Epidermal melanocyte (primary cell): ENCODE measurements at regions not wholly inside any gene's neighbourhood (a gene's known extent, or its start where the extent isn't known, plus 50 kb on each side); places are given as distances from the start of the nearest gene placed in this dataset.

Experiments used
- DNase-seq: peaks from one replicate; pipeline ENCODE4 v3.0.0; 2011; ENCODE audit warnings: low spot score; ENCODE audit not compliant: insufficient read length

DNA sequence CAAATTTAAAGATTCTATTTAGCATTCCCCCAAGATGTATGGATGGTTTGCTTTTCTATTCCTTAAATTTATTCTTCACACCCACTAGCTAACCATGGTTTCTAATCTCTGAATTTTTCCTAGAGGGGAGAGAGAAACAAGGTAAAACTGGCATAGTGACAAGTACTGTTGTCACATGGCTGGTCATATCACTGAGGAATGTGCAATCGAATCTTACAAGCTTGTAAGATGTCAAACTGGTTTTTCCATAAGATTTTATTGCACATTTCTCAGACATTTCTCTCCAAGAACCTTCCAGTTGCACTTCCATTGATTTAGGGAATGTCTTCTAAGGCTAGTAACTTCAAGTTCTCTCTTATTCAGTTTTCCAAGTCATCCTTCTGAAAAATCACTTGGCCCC, 89.8 kb downstream of the MBL2 start:
- no peak for DNase-seq

DNA sequence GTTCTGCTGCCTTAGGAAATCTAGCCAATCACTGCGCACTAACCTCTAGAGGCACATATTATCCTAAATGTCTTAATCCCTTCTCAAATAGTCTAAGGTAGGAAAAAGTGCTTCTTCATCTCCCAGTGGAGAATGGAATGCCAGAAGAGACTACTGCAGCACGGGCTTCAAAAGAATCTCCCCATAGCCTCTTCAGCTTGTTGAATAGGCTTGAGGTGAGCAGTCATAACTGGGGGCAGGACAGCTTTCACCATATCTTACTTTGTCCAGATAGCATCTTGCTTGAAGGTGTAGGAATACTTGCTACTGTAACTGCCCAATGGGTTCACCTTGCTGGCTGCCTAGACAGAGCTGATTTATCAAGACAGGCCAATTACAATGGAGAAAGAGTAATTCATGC, 88.8 kb downstream of the MBL2 start:
- DNase-seq, result no peak

DNA sequence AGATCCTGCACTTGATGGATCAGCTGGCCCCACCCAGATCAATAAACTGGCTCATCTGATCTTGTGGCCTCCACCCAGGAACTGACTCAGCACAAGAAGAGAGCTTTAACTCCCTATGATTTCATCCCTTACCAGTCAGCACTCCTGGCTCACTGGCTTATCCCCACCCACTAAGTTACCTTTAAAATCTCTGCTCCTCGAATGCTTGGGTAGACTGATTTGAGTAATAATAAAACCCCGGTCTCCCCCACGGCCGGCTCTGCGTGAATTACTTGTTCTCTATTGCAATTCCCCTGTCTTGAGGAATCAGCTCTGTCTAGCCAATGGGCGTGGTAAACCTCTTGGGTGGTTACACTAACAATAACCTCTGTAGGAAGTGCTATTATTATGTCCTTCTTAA, 83.7 kb downstream of the MBL2 start:
- no peak for DNase-seq

DNA sequence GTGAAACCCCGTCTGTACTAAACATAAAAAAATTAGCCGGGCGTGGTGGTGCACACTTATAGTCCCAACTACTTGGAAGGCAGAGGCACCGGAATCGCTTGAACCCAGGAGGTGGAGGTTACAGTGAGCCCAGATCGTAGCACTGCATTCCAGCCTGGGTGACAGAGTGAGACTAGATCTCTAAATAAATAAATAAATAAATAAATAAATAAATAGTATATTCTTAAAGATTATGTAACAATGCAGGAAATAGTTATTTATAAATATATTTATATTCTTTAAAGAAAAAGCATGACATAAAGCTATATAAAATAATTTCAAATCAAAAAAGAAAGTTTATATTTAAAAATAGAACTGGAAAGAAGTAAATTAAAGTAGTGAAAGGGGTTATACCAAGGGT, 76.4 kb downstream of the MBL2 start:
- no peak for DNase-seq

DNA sequence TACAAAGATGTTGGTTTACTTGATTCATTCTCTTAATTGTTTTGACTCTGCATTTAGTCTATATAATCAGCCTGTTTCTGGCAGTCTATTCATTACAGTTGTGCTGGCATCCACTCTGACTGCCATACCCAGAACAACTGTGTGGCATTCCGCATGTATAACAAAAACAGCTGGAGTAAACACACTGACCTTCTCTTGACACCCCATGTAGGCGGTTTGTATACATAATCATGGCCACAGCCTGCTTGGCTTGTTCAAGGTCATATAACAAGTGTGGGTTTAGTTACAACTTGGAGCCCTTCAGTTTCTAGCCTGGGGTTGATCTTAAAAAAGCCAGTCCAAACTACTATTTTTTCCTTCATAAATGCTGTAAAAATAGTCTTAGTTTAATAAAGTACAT, 70.9 kb downstream of the MBL2 start:
- no peak for DNase-seq

DNA sequence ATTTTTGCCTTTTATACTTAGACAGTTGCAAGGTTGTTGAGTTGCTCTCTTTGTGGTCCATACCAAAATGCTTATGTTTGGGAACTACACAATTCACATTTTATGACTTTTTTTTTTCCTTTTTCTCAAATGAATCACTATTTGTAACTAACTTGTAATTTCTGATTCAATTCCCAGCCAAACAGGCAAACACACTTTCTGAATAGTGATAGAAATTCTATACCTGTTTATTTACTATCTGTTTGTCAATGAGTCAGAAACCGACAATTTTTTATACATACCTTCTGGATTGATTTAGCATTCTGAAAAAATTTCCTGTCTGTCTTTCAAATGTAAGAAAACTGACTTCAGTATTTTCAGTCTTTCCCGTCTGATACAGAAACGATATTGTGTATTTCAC, 69.1 kb downstream of the MBL2 start:
- DNase-seq, result no peak

DNA sequence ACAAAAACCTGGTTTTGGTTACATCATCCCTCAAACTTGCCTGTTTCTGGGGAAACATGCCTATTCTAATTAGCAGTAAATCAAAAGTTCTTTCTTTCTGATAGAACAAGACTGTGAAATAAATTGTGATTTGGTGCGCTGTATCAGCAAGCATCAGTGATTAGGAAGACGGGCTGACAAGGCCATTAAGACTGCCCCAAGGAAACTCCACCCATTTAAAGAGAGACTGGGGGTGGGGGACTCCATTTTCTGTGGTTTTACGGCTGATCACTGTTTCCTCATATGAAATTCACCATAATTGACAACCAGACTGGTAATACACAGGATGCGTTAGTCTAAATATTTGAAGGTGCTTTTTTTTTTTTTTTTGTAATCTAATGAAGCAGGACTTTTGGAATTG, 68.7 kb downstream of the MBL2 start:
- DNase-seq, result no peak

DNA sequence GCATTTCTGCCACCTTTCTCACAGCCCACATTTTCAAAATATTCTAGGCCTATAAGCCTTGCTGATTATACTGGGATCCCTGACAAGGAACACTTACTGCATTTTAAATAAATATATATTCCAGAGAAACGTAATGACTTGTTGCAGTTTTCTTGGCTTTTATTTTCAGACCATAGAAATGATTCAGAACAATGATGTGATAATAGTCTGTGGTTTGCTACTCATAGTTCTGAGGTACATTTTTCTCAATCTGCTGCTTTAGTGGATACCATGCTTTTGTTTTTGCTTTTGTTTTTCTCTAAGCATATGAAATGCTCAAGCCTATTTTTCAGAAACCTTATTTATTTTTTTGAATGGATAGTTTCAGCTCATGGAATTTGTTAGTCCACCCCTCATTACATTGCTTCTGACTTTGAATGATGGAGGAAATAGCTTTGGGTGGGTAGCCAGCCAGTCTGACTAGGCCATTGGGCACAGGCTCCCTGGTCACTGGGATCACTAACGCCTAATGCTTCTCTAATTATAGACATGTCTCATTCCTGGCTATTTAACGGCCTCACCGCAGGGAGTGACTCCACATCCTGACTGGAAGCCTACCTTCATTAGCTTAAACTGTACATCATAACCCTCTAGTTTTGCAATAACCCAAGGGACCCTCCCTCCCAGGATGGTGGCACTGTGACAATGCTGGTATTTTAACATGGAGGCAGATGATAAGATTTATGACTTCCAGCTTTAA, 66.1 kb downstream of the MBL2 start:
- DNase-seq, result no peak
